Smooth muscle cell (in vitro differentiated cells): ENCODE measurements at regions not wholly inside any gene's neighbourhood (a gene's known extent, or its start where the extent isn't known, plus 50 kb on each side); places are given as distances from the start of the nearest gene placed in this dataset.

Source experiments
- DNase-seq: peaks from one replicate; lab custom pipeline; 2025; ENCODE audit not compliant: unreplicated experiment; lab: John Stamatoyannopoulos, UW
- H2AFZ ChIP-seq: fragments of 200-600 bp; sonication (generic); 2 replicates; pipeline ENCODE4 v1.6.0; 2016; ENCODE audit warnings: antibody characterized with exemption, low read depth, mild to moderate bottlenecking
- H3F3A ChIP-seq: fragments of 200-600 bp; sonication (generic); 2 replicates; pipeline ENCODE4 v1.6.0; 2017; ENCODE audit warnings: antibody characterized with exemption, low read depth
- H3K27ac ChIP-seq: fragments of 200-600 bp; sonication (generic); 2 replicates; pipeline ENCODE4 v1.5.1; 2016; ENCODE audit warnings: low read depth, mild to moderate bottlenecking
- H3K27me3 ChIP-seq: fragments of 200-600 bp; sonication (generic); 2 replicates; pipeline ENCODE4 v1.6.1; 2016; ENCODE audit warnings: low read depth, mild to moderate bottlenecking
- H3K36me3 ChIP-seq: fragments of 200-600 bp; sonication (generic); 2 replicates; pipeline ENCODE4 v1.5.1; 2016; ENCODE audit warnings: low read depth
- H3K4me1 ChIP-seq: fragments of 200-600 bp; sonication (generic); 2 replicates; pipeline ENCODE4 v1.5.1; 2016; ENCODE audit warnings: low read depth
- H3K4me2 ChIP-seq: fragments of 200-600 bp; sonication (generic); 2 replicates; pipeline ENCODE4 v1.6.0; 2016; ENCODE audit warnings: mild to moderate bottlenecking
- H3K4me3 ChIP-seq: fragments of 200-600 bp; sonication (generic); 2 replicates; pipeline ENCODE4 v1.5.1; 2016; ENCODE audit warnings: mild to moderate bottlenecking
- H3K79me2 ChIP-seq: fragments of 200-600 bp; sonication (generic); 2 replicates; pipeline ENCODE4 v1.6.0; 2016; ENCODE audit warnings: low read depth, mild to moderate bottlenecking
- H3K9ac ChIP-seq: fragments of 200-600 bp; sonication (generic); 2 replicates; pipeline ENCODE4 v1.6.0; 2016; ENCODE audit warnings: low read depth
- H3K9me3 ChIP-seq: fragments of 200-600 bp; sonication (generic); replicated peaks from 2 replicates; pipeline ENCODE4 v1.5.1; 2016; ENCODE audit warnings: low read depth
- H4K20me1 ChIP-seq: fragments of 200-600 bp; sonication (generic); 2 replicates; pipeline ENCODE4 v1.6.0; 2016; ENCODE audit warnings: low read depth
- CTCF ChIP-seq: fragments of 200-600 bp; sonication (generic); IDR thresholded peaks from 2 replicates; pipeline ENCODE4 v1.5.1; 2017; ENCODE audit warnings: borderline replicate concordance, mild to moderate bottlenecking, antibody characterized with exemption; ENCODE audit not compliant: insufficient read depth, poor library complexity, severe bottlenecking
- WGBS: methylation state at CpG from one replicate; pipeline ENCODE4 v1.1.7; 2016; ENCODE audit warnings: low lambda C conversion rate; 5-methylcytosine and 5-hydroxymethylcytosine counted together

GRCh38 chr10:47130491-47130890 is 169.5 kb upstream of the GDF10 start:
- no peak for TF ChIP-seq CTCF
- H3K36me3 ChIP-seq: no peaks in the 10 kb centered on the region
- no peaks in the 10 kb centered on the region for H3F3A ChIP-seq
- H3K27me3 ChIP-seq: no peaks in the 10 kb centered on the region
- no peak overlapping the region for H2AFZ ChIP-seq
- H3K4me2 ChIP-seq: no peak overlapping the region
- no peaks in the 10 kb centered on the region for H3K4me1 ChIP-seq
- no peaks in the 10 kb centered on the region for H4K20me1 ChIP-seq
- no peaks in the 10 kb centered on the region for H3K9me3 ChIP-seq
- no peak overlapping the region for H3K4me3 ChIP-seq
- H3K27ac ChIP-seq: no peak overlapping the region
- no peak for DNase-seq
- H3K9ac ChIP-seq: no peak overlapping the region
- no peaks in the 10 kb centered on the region for H3K79me2 ChIP-seq

- Histone ChIP-seq H3K27ac (peak overlapping the region; percentile 51), H3K36me3 (no peaks in the 10 kb centered on the region), H3F3A (no peaks in the 10 kb centered on the region), H4K20me1 (no peaks in the 10 kb centered on the region), H3K4me2 (no peak overlapping the region), H3K9me3 (no peaks in the 10 kb centered on the region), H3K79me2 (no peaks in the 10 kb centered on the region), H3K27me3 (no peaks in the 10 kb centered on the region), H3K9ac (no peak overlapping the region), H3K4me3 (no peak overlapping the region), H3K4me1 (peaks cover 8% of the 10 kb centered on the region), H2AFZ (peak overlapping the region; percentile 9)
- TF ChIP-seq CTCF: no peak
- DNase-seq: no peak
- 30% methylated on average over 6 of the region's 6 CpGs for WGBS
Measured at GRCh38 chr10:47133871-47134570, 166.0 kb upstream of the GDF10 start.

- TF ChIP-seq CTCF: no peak
- Histone ChIP-seq H3K4me3 (no peak overlapping the region), H3K27me3 (no peaks in the 10 kb centered on the region), H3F3A (no peaks in the 10 kb centered on the region), H3K4me1 (peaks cover 8% of the 10 kb centered on the region), H3K9ac (peak overlapping the region; percentile 84), H2AFZ (peak overlapping the region; percentile 67), H3K36me3 (no peaks in the 10 kb centered on the region), H3K9me3 (no peaks in the 10 kb centered on the region), H4K20me1 (no peaks in the 10 kb centered on the region), H3K27ac (peak overlapping the region; percentile 99), H3K79me2 (no peaks in the 10 kb centered on the region), H3K4me2 (peak overlapping the region; percentile 83)
- no peak for DNase-seq
- WGBS: 39% methylated on average over 3 of the region's 3 CpGs
Measured at GRCh38 chr10:47136866-47137265, 163.1 kb upstream of the GDF10 start.

GRCh38 chr10:47137311-47137851 is 162.6 kb upstream of the GDF10 start:
- Histone ChIP-seq H3K9ac (peak overlapping the region; percentile 84), H3K4me2 (peak overlapping the region; percentile 83), H4K20me1 (no peaks in the 10 kb centered on the region), H3K4me1 (peaks cover 8% of the 10 kb centered on the region), H3K27ac (peak overlapping the region; percentile 99), H3K4me3 (no peak overlapping the region), H2AFZ (peak overlapping the region; percentile 67), H3F3A (no peaks in the 10 kb centered on the region), H3K27me3 (no peaks in the 10 kb centered on the region), H3K79me2 (no peaks in the 10 kb centered on the region), H3K9me3 (no peaks in the 10 kb centered on the region), H3K36me3 (no peaks in the 10 kb centered on the region)
- 25% methylated on average over 5 of the region's 5 CpGs for WGBS
- TF ChIP-seq CTCF: no peak
- DNase-seq: no peak
